Loucy (cell line): ENCODE measurements at regions not wholly inside any gene's neighbourhood (a gene's known extent, or its start where the extent isn't known, plus 50 kb on each side); places are given as distances from the start of the nearest gene placed in this dataset.

Experiments
- EZH2phosphoT487 ChIP-seq: fragments of 200-600 bp; IDR thresholded peaks from 2 replicates; pipeline ENCODE4 v1.6.1; 2018; ENCODE audit warnings: antibody characterized with exemption, mild to moderate bottlenecking, moderate library complexity, borderline replicate concordance
- TF ChIP-seq, protein P1 (sequence below): fragments of 200-600 bp; sonication (generic); conservative IDR thresholded peaks from 2 replicates; pipeline ENCODE4 v1.5.1; 2014; ENCODE audit warnings: mild to moderate bottlenecking, antibody characterized with exemption, low read length

DNA sequence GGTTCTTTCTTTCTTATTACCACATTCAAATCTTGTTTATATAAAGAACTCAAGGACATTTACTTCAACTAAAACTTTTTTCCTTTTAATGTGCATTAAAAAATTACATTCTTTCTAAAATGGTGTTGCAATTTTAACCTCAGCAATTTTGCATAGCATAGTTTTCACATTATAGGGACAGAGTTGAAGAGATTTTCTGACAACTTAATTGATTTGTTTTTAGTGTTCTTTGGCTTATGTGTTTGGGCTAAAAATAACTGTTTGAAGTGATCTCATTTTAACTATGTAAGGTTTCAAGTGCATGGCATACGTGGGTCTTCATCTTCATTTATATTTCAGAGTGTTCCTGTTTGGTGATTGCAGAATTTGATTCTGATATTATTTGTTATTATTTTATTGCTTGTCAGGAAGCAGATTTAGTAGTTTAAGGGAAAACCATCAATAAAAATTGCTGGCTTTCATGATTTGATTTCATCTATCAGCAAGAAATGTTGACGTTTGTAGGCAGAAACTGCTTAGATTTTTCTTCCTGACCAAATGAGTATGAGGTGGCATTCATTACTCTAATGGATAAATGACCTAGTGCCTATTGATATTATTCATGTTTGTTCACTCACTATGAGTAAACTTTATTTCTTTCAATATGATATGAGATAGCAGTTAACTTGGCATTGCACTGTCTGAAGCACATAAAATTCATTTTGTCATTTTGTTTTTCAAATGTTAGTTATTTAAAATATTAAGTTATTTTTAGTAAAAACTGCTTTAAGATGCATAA lies 398.4 kb downstream of the NUP35 start:
- TF ChIP-seq, protein P1, sequence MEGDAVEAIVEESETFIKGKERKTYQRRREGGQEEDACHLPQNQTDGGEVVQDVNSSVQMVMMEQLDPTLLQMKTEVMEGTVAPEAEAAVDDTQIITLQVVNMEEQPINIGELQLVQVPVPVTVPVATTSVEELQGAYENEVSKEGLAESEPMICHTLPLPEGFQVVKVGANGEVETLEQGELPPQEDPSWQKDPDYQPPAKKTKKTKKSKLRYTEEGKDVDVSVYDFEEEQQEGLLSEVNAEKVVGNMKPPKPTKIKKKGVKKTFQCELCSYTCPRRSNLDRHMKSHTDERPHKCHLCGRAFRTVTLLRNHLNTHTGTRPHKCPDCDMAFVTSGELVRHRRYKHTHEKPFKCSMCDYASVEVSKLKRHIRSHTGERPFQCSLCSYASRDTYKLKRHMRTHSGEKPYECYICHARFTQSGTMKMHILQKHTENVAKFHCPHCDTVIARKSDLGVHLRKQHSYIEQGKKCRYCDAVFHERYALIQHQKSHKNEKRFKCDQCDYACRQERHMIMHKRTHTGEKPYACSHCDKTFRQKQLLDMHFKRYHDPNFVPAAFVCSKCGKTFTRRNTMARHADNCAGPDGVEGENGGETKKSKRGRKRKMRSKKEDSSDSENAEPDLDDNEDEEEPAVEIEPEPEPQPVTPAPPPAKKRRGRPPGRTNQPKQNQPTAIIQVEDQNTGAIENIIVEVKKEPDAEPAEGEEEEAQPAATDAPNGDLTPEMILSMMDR = no peak
- TF ChIP-seq EZH2phosphoT487 = no peak
